Gastroesophageal sphincter (tissue), 3 donors: ENCODE measurements at regions not wholly inside any gene's neighbourhood (a gene's known extent, or its start where the extent isn't known, plus 50 kb on each side); places are given as distances from the start of the nearest gene placed in this dataset.

Source experiments
- CTCF ChIP-seq, 4 experiments: fragments of 200-600 bp in 2 of 4; fragments of 450-650 bp in 2 of 4; sonication (generic) in 1 of 4; IDR thresholded peaks; one replicate each; pipeline ENCODE4 v1.5.1; 2017 to 2019; ENCODE audit warnings: antibody characterized with exemption in 4 of 4, mild to moderate bottlenecking in 2 of 4, moderate library complexity in 2 of 4
- EP300 ChIP-seq: sonication (generic); formaldehyde crosslinking; IDR thresholded peaks from one replicate; pipeline ENCODE4 v1.6.1; 2017; ENCODE audit warnings: antibody characterized with exemption, mild to moderate bottlenecking
- POLR2AphosphoS5 ChIP-seq: sonication (generic); formaldehyde crosslinking; IDR thresholded peaks from one replicate; pipeline ENCODE4 v1.6.1; 2017; ENCODE audit warnings: antibody characterized with exemption

GRCh38 chr10:10661176-10661575, 356.5 kb upstream of the CELF2 start:
- TF ChIP-seq CTCF (IDR thresholded peaks at IDR 0.05), result no peak
- peak; percentile 32 for TF ChIP-seq POLR2AphosphoS5
- TF ChIP-seq EP300, result no peak
